Caco-2 (cell line): ENCODE measurements at regions not wholly inside any gene's neighbourhood (a gene's known extent, or its start where the extent isn't known, plus 50 kb on each side); places are given as distances from the start of the nearest gene placed in this dataset.

ENCODE experiments used
- BruUV-seq: library from RNA; stranded (reverse); fragments of 400-500 nt; replicated peaks from 2 replicates; lab custom pipeline; 2021; lab: Mats Ljungman, UMichigan
- CTCF ChIA-PET: fragments of 300-600 bp; sonication (Branson Sonifier 250); formaldehyde crosslinking; loops from one replicate; lab custom pipeline; 2022; ENCODE audit warnings: antibody characterized with exemption; lab: Charles Lee
- POLR2A ChIA-PET: fragments of 300-600 bp; sonication (Branson Sonifier 250); formaldehyde crosslinking; loops from one replicate; lab custom pipeline; 2022; ENCODE audit warnings: antibody characterized with exemption; lab: Charles Lee
- DNase-seq, 2 experiments: peaks; one replicate each; pipeline versions ENCODE4 v3.0.0 to v3.0.0-alpha.2; 2020 to 2022
- H3K27me3 ChIP-seq: replicated peaks from 2 replicates; pipeline ENCODE4 v1.6.0; 2011; ENCODE audit warnings: low read length; ENCODE audit not compliant: control insufficient read depth, insufficient read depth
- H3K36me3 ChIP-seq: 2 replicates; pipeline ENCODE4 v1.5.1; 2011; ENCODE audit warnings: low read length; ENCODE audit not compliant: control insufficient read depth, insufficient read depth
- H3K4me1 ChIP-seq: fragments of 250-450 bp; sonication (Bioruptor Pico); 2 replicates; pipeline ENCODE4 v1.5.1; 2020; ENCODE audit warnings: mild to moderate bottlenecking
- H3K4me3 ChIP-seq: 2 replicates; pipeline ENCODE4 v1.5.1; 2011; ENCODE audit warnings: low read depth, mild to moderate bottlenecking, control low read depth, low read length
- H3K9me3 ChIP-seq: fragments of 250-450 bp; sonication (Bioruptor Pico); 2 replicates; pipeline ENCODE4 v1.5.1; 2020; ENCODE audit warnings: mild to moderate bottlenecking, moderate library complexity
- H3K27ac Mint-ChIP-seq: one replicate; pipeline ENCODE4 v1.8.0; 2022; ENCODE audit warnings: mixed read lengths; ENCODE audit not compliant: unreplicated experiment
- H3K27me3 Mint-ChIP-seq: one replicate; pipeline ENCODE4 v1.8.0; 2022; ENCODE audit warnings: mixed read lengths; ENCODE audit not compliant: insufficient read depth, unreplicated experiment
- H3K36me3 Mint-ChIP-seq: one replicate; pipeline ENCODE4 v1.8.0; 2022; ENCODE audit warnings: mild to moderate bottlenecking, mixed read lengths; ENCODE audit not compliant: insufficient read depth, unreplicated experiment
- H3K4me1 Mint-ChIP-seq: one replicate; pipeline ENCODE4 v1.8.0; 2022; ENCODE audit warnings: low read depth, mixed read lengths; ENCODE audit not compliant: unreplicated experiment
- H3K4me3 Mint-ChIP-seq: one replicate; pipeline ENCODE4 v1.8.0; 2022; ENCODE audit warnings: mild to moderate bottlenecking, moderate library complexity, mixed read lengths; ENCODE audit not compliant: unreplicated experiment
- H3K9me3 Mint-ChIP-seq: one replicate; pipeline ENCODE4 v1.8.0; 2022; ENCODE audit warnings: mixed read lengths; ENCODE audit not compliant: unreplicated experiment
- CTCF ChIP-seq, 2 experiments: fragments of 200-600 bp in 1 of 2; IDR thresholded peaks; 1 replicate in 1 of 2; 2 replicates in 1 of 2; pipeline versions ENCODE4 v1.5.1 to v1.8.0; 2011 to 2022; ENCODE audit warnings: antibody characterized with exemption in 1 of 2, control low read depth in 1 of 2, inconsistent platforms in 1 of 2, low read depth in 1 of 2, low read length in 1 of 2, mild to moderate bottlenecking in 1 of 2, moderate library complexity in 1 of 2; ENCODE audit not compliant: insufficient read depth in 1 of 2, severe bottlenecking in 1 of 2, unreplicated experiment in 1 of 2
- intact Hi-C: fragments of 100-400 bp; cut with micrococcal nuclease; formaldehyde crosslinking; loops from one replicate; pipeline ENCODE4 v1.10.0; 2022; ENCODE audit not compliant: unreplicated experiment

GRCh38 chr10:2700626-2701305, 366.6 kb upstream of the PFKP start:
- TF ChIP-seq CTCF (IDR thresholded peaks at IDR 0.05; ENCODE audit: insufficient read depth in 1 of 2, low read depth in 1 of 2, low read length in 1 of 2, severe bottlenecking in 1 of 2, unreplicated experiment in 1 of 2) = no peak
- Mint-ChIP-seq H3K4me3 (no peak overlapping the region), H3K36me3 (no peaks in the 10 kb centered on the region), H3K4me1 (no peaks in the 10 kb centered on the region), H3K27me3 (peaks cover 2% of the 10 kb centered on the region), H3K9me3 (no peaks in the 10 kb centered on the region), H3K27ac (no peak overlapping the region)
- H3K36me3 ChIP-seq = no peaks in the 10 kb centered on the region
- no peak for DNase-seq
- CTCF ChIA-PET = no interaction called here
- no peaks in the 10 kb centered on the region for H3K27me3 ChIP-seq
- H3K4me1 ChIP-seq = no peaks in the 10 kb centered on the region
- intact Hi-C loops = no loop called here
- H3K4me3 ChIP-seq = no peak overlapping the region
- POLR2A ChIA-PET = no interaction called here
- no peaks in the 10 kb centered on the region for H3K9me3 ChIP-seq
- no TSS peak for BruUV-seq

GRCh38 chr10:2688958-2689357, 378.4 kb upstream of the PFKP start:
- POLR2A ChIA-PET = no interaction called here
- no peaks in the 10 kb centered on the region for H3K36me3 Mint-ChIP-seq
- TF ChIP-seq CTCF (IDR thresholded peaks at IDR 0.05; ENCODE audit: insufficient read depth in 1 of 2, low read depth in 1 of 2, low read length in 1 of 2, severe bottlenecking in 1 of 2, unreplicated experiment in 1 of 2) = no peak

GRCh38 chr10:2686691-2687090, 380.7 kb upstream of the PFKP start:
- no peaks in the 10 kb centered on the region for H3K27me3 ChIP-seq
- no TSS peak for BruUV-seq
- intact Hi-C loops = no loop called here
- no peaks in the 10 kb centered on the region for H3K4me1 Mint-ChIP-seq
- no peaks in the 10 kb centered on the region for H3K9me3 Mint-ChIP-seq
- H3K36me3 ChIP-seq = no peaks in the 10 kb centered on the region
- no peaks in the 10 kb centered on the region for H3K4me1 ChIP-seq
- peaks cover 10% of the 10 kb centered on the region for H3K27me3 Mint-ChIP-seq
- no peaks in the 10 kb centered on the region for H3K36me3 Mint-ChIP-seq
- no peak overlapping the region for H3K4me3 Mint-ChIP-seq
- H3K27ac Mint-ChIP-seq = no peak overlapping the region
- no peak for TF ChIP-seq CTCF (IDR thresholded peaks at IDR 0.05; ENCODE audit: insufficient read depth in 1 of 2, low read depth in 1 of 2, low read length in 1 of 2, severe bottlenecking in 1 of 2, unreplicated experiment in 1 of 2)
- DNase-seq = no peak
- POLR2A ChIA-PET = no interaction called here
- H3K9me3 ChIP-seq = no peaks in the 10 kb centered on the region
- H3K4me3 ChIP-seq = no peak overlapping the region
- CTCF ChIA-PET = no interaction called here

More at GRCh38 chr10:2688958-2689357, 378.4 kb upstream of the PFKP start:
- CTCF ChIA-PET = no interaction called here
- H3K27me3 ChIP-seq = no peaks in the 10 kb centered on the region
- H3K4me3 ChIP-seq = no peak overlapping the region
- BruUV-seq = no TSS peak
- no peaks in the 10 kb centered on the region for H3K4me1 ChIP-seq
- DNase-seq = no peak
- Mint-ChIP-seq H3K9me3 (no peaks in the 10 kb centered on the region), H3K27me3 (peaks cover 8% of the 10 kb centered on the region), H3K27ac (no peak overlapping the region), H3K4me1 (no peaks in the 10 kb centered on the region), H3K4me3 (no peak overlapping the region)
- no peaks in the 10 kb centered on the region for H3K36me3 ChIP-seq
- intact Hi-C loops = no loop called here
- no peaks in the 10 kb centered on the region for H3K9me3 ChIP-seq
